HS-27A (cell line): ENCODE measurements at regions not wholly inside any gene's neighbourhood (a gene's known extent, or its start where the extent isn't known, plus 50 kb on each side); places are given as distances from the start of the nearest gene placed in this dataset.

ENCODE experiments used
- DNase-seq: peaks from one replicate; pipeline ENCODE4 v3.0.0-alpha.2; 2012; ENCODE audit warnings: low read depth, missing footprints

DNA sequence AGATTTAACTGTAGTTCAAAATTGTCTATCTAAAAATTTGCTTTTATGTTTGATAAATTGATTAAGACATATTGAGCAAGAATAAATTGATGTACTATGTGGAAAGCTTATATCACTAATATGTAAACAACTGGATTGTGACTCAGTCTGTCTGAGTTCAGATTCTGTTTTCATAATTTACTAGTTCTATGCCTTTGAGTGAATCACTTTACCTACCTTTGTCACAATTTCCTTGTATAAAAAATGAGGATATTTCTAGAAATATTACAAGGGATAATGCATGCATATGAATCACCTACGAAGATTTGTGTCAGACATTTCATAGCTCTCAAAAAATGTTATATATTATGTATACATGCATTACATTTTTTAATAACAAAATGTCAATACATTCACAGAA is 245.1 kb upstream of the ZWINT start:
- DNase-seq: no peak

DNA sequence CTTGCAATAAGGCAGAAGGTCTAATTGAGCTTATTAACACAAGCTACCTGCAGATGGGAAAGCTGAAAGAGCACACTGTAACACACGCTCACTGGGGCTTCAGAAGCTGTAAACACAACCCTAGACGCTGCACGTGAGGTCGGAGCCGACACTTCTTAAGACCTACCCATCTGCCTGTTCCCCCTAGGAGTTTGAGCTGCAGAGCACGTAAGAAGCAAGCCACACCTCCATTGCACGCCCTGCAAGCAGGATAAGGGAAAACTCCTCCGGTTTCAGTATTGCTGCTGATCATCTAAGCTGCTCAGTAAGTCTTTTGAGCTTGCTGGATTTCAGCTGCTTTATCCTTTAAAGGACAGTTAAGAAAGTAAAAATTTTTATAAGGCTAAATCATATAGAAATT is 244.0 kb upstream of the ZWINT start:
- DNase-seq: no peak

DNA sequence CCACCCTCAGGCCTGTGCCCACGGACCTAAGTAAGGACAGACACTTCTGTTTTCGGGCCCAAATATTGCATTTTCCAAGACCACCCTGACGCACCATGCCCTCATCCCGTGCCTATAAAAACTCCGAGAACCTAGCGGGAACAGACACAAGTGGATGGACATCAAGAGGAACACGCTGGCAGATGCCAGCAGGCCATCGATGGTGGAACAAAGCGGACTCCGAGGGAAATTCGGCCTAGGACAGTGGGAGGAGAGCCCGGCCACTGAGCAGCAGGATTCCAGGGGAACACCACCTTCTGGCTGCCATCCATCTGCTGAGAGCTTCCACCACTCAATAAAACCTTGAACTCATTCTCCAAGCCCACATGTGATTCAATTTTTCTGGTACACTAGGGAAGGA is 243.6 kb upstream of the ZWINT start:
- no peak for DNase-seq

DNA sequence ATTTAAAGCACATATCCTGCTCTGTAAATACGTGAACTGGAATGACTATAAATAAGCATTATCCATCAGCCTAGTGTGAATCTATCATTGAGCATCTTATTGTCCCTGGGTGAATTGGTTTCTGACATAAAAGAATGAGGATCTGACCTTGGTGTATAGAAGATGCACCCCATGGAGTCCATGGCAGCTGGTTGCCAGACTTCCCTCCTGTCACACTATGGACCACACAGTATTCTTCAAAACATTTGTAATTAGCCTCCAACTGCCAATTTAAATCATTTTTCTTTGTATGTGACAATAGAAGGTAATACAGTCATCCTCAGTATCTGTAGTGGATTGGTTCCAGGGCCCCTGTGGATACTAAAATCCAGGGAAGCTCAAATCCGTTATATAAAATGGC is 238.1 kb upstream of the ZWINT start:
- DNase-seq: no peak

DNA sequence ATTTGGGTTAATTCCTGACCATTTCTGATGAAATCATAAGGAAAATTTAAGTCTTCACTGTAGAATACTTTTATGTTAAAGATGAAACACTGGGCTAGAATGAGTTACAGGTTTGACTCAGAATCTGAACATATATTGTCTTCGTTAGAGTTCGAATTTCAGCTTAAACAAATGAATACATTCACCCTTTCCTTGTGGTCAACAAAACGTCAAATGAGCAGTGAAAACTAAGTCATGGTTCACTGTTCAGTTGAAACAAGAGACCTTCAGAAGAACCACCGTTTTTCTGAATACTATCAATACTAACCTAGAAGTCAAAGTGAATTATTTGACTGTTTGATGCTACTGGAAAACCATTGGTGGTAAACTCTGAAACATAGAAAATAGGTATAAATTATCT is 235.2 kb upstream of the ZWINT start:
- DNase-seq: no peak

DNA sequence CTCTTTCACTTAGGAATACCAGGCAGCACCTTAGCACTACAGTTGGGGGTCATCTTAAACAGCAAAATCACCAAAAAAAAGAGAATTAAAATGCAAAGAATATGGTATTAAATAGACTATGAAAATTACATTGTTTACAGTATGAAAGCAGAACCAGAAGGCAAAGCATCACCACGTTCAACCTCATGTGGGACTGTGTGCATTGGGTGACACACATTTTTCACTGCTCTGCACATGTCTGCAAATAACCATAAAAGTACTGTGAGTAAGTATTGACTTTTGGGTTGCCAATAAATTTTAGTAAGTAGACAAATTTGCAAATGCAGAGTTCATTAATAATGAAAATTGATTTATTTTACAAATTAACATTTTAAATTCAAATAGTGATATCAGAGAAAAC is 232.1 kb upstream of the ZWINT start:
- no peak for DNase-seq

DNA sequence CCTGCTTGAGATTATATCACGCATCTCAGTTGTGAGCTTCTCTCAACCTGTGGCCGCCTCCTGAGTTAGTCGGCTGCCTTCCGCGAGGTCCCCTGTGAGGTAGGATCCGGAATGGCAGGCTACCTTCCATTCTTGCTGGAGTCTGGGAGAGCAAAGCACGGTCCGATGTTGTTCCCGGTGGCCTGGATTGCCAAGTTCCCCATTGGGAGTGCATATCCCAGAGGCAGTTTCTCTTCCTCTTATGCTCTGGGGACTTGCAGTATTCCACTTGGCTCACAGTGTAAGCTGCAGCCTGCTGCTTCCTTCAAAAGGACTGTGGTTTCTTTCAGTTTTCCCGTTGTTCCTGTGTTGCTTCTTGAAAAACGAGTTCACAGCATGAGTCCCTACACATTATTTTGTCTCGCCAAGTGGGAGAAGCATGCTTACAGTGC is 225.4 kb upstream of the ZWINT start:
- no peak for DNase-seq

DNA sequence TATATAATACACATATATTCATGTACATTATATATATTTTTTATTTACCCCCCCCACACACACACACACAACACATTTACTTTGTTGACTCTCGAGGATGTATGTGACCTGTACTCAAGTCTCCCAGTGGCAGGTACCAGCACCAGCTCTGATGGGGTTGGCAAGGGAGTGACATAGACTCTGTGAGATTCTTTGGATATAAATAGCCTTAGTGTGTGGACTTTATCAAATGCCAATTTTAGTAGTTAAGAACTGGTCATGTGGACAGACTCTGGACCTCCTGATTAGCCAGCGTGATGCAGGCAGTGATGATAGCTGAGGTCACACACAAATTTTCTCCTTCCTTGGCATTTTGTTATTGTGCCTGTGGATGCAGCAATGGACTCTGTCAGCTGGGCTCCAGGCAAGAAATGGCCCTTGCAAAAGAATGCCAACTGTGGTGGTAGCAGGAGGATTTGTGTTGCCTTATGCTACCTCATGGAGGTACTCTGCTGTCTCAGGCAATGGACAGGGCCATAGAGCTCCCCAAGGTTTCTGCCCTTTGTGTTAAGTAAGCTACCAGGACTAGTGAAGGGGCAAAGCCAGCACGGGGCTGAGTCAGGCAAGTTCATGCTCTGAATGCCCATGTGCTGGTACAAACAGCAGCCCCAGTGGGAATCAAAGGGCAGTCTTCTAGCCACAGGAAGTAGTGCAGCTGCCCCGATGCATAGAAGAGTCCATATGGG is 224.6 kb upstream of the ZWINT start:
- DNase-seq: no peak

DNA sequence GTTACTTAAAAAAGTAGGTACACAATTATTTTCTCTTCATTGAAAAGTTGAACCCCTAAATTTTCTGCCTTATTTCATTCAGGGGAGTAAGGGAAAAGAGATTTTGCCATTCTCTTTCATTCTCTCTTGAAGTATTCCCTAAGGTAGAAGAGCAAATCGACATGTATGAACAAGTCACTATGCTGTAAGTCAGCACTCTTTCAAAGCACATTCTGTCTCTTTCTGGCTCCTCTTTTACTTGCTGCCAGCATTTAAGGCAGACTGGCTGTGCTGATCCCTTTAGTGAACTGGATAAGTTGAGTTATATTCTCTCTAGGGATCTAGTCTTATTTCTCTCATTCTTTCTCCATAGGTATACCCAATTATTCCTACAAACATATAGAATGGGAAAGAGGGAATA is 222.3 kb upstream of the ZWINT start:
- DNase-seq: no peak

DNA sequence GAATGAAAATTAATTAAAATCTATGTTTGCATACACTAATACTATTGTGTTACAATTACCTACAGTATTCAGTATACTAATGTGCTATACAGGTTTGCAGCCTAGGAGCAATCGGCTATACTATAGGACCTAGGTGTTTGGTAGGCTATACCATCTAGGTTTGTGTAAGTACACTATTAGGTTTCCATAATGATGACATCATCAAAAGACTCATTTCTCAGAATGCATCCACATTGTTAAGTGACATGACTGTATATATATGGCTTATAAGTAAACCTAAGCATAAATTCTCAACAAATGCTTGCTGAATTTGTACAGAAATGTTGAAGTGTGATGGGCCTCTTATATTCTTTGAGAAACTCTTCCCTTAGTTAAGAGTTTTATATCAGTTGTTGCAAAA is 206.5 kb upstream of the ZWINT start:
- DNase-seq: no peak

DNA sequence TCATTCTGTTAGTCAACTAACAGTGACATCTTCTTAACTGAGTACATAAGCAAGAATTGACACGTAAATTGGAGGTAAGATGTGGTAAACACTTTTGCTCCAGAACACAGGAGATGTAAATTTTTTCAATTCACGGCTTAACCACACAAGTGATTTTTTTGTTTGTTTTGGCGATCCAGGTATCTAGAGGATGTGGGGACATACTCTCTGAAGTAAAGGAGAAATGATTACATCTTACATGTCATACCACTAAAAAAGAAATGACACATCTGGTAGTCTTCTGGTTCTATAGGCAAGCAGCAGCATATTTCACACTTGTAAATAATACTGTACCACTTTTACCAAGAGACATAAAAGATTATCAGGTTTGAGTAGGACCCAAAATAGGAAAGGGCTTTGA is 200.3 kb upstream of the ZWINT start:
- no peak for DNase-seq

DNA sequence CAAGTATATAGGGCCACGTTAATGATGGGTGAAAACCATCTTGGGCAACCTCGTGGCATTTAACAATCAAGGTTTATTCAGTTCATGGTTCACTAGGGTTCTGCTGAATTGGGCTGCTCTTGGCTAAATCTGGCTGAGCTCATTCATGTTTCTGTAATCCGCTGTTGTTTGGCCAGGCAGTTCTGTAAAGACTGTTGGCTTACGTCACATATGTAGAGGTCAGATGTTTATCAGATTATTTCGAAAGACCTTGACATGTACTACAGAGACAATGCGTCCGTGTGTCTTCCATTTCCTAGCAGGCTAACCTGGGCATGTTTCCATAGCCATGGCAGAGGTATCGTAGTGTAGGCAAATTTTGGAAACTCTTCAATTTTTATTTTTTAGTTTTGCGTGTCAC is 190.0 kb upstream of the ZWINT start:
- no peak for DNase-seq

DNA sequence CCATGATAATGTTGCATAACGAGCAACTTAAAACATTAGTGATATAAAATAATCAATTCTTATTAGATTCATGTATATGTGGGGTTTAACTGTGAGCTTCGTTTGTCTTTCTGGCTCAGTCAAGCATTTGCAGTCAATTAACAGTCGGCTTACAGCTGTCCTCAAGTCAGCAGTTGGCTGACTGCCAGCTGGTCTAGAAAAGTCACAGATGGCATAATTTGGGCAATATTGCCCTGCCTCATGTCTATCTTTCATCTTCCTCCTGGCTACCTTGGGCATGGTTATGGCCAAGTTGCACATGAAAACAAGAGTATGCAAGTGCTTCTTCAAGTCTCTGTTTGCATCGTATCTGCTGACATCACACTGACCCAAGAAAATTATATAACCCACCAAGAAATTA is 186.1 kb upstream of the ZWINT start:
- DNase-seq: no peak

DNA sequence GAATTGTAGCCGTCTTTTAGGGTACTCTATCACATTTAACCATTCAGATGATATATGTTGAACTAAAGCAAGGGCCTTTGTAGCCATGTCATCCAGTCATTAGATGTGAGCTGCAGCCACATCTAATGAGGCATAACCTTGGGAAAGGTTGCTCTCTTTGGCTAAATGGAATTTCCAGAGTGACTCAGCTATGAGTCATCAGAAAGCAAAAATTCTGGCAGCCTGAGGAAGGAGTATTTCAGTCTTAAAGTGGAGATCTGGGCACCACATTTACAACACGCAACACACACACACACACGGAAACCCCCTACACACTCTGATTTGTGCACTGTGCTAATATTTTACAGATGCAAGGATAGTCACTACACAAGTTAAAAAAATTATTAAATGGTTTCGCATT is 176.9 kb upstream of the ZWINT start:
- no peak for DNase-seq

DNA sequence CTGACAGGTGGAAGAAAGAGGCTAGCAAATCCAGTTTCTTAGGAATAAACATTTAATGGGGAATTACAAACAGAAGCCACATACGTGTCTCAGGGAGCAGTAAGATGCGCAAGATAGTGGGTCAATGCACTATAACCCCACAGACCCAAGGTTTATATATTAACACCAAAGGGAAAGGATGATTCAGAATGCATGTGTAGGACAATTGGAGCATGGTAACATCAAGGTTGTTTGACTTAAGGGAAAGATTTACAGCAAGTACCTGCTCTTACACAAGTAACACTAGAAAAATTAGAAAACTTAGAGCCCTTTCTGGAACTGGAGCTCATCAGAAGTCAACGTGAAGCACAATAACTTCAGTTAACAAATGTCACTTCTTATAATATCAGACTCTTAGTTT is 161.1 kb upstream of the ZWINT start:
- DNase-seq: no peak

DNA sequence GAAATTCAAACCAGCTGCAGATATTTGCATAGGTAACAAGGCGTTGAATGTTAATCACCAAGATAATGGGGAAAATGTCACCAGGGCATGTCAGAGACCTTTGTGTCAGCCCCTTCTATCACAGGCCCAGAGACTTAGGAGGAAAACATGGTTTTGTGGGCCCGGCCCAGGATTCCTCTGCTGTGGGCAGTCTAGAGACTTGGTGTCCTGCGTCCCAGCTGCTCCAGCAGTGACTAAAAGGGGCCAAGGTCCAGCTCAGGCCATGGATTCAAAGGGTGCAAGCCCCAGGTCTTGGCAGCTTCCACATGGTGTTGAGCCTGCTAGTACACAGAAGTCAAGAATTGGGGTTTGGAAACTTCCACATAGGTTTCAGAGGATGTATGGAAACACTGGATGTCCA is 147.5 kb upstream of the ZWINT start:
- no peak for DNase-seq

DNA sequence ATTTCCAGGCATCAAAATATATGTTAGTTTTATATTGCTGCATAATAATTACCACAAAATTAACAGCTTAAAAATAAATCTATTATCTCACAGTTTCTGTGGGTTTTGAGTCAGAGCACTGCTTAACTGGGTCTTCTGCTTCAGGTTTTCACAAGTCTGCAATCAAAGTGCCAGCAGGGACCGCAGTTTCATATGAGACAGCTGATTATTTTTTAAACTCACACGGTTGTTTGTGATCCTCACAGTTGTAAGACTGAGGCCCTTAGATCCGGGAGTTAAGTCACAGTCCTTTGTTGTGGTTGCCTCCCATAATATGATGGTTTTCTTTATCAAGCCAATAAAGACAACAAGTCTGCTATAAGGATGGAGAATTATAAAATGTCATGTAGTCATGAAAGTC is 146.0 kb upstream of the ZWINT start:
- DNase-seq: no peak

DNA sequence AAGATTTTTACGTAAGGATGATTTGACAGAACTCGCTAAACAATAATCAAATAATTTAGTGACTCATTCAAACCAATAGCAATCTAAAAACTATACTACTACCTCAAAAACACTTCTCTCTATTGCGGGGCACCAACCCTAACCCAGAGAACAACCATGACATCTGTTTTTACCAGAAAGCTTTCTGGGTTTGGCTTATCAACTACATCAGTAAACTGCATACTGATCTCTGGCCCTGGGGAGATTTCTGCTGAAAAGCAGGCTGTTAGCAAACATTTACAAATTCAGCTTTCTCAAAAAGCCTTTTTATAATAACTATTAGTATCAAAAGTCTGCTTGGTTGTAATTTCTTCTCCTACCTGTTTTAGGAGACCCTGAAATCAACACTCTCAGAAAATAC is 144.5 kb upstream of the ZWINT start:
- DNase-seq: no peak

DNA sequence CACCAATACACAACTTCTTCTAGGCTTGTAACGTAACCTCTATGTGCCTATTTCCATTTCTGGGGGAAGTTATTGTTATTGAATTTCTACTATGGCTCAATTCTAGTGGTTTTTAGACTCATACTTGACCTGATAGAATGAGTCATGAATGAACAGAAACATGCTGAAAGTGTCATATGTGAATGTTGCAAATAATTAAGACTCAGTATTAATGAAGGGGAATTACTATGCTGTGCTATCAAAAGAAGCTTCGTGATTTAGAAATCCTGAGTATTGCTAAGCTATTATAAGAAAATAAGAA is 135.1 kb upstream of the ZWINT start:
- no peak for DNase-seq

DNA sequence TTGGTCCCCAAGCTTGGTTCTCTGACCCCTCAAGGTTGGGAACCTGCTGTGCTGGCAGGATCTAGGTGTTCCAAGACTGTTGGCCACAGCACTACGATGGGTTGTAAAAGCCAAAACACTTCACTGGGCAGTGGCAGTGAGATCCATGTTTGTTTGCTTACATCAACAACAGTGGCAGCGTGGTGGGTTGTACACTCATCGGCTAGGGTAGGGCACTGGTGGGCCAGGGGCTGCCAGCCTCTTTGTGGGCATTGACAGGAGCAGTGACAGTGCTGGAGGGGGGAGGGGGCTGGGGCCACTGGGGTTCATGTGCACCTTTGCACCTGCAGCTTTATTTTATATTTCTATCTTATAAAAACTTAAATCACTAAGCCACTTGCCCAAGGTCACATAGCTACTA is 126.7 kb upstream of the ZWINT start:
- DNase-seq: no peak

DNA sequence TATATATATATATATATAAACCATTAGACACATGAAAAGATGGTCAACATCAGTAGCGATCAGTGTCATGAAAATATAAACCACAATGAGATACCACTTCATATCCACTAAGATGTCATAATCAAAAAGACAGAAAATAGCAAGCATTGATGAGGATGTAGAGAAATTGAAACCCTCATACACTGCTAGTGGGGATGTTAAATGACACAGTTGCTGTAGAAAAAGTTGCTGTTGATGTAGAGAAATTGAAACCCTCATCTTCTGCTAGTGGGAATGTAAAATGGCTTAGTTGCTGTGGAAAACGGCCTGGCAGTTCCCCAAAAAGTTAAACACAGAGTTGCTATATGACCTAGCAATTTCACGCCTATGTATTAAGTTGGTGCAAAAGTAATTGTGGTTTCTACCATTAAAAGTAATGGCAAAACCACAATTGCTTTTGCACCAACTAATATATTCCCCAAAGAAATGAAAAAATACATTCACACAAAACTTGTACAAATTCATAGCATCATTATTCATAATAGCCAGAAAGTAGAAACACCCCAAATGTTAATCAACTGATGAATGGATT is 120.5 kb upstream of the ZWINT start:
- no peak for DNase-seq

DNA sequence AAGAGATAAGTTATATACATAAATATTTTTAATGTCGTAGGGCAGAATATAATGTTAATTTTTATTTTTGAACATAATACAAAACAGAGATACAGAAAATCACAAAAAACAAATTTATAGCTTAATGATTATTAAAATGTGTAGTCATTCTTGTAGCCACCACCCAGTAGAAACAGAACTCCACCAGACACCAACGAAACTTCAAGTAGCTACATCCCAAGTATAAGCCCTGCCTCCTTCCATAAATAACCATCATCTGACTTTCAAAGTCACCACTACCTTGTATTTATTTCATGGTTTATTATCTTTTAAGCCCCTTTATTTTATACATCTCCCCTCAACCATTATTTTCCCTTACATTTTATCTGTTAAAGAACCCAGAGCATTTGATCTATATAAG is 111.9 kb upstream of the ZWINT start:
- DNase-seq: no peak

DNA sequence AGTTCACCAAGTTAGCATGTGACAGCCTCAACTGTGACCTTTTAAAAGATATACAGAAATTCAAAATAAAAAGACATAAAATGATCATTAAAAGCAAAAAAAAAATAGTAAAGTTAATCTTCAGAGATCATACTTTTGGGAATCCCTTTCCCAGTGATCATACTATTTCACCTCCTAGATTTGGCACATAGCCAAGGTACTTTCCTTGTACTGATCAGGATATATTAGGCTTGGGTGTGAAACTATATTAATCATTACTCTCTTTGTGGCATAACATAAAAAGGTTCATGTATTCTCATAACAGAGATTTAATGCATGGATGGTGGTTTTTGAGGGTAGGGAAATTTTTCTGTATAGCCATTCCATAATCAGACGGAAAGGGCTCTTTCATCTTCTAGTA is 109.6 kb upstream of the ZWINT start:
- DNase-seq: no peak

DNA sequence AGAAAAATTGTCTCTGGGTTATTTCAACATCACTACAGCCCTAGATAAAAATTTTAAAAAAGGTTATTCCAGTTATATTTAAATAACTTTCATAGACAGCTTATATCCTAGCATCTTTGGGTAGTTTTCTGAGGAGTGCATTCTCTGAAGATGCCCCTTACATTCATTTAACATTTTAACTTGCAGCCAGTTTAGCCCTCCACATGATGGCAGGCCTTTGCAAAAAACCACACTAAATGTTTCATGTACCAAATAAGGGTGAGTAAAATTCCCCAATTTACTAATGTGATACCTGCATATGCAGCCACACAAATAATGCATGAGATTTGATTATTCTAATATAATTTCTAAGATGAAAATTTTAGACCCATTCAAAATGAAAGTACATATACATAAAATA is 108.4 kb upstream of the ZWINT start:
- DNase-seq: no peak

DNA sequence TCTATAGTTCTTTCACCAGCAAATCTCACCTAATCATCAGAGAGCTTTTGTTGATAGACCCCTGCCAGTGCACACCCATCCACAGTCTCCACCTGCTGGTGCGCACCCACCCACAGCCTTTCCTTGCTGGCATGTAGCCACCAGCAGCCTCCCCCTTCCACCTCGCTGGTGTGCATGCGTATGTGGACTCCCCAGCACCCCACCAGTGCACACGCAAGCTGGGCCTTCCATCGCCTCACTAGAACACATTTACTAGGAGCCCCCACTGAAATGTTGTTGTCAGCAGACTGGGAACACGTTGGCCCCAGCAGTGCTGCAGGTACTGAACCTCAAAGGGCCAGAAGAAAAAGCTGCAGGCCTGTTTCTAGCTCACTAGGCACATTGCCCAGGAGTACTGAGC is 104.9 kb upstream of the ZWINT start:
- DNase-seq: no peak
